Mesendoderm (in vitro differentiated cells): ENCODE measurements at regions not wholly inside any gene's neighbourhood (a gene's known extent, or its start where the extent isn't known, plus 50 kb on each side); places are given as distances from the start of the nearest gene placed in this dataset.
"Not testable (repeated sequence)": the region's sequence is repeated elsewhere in the genome, so short reads cannot be mapped to it uniquely, and the experiment has no call there.

Experiments used
- DNase-seq: peaks from one replicate; pipeline ENCODE4 v3.0.0; 2013
- H2AK5ac ChIP-seq: 2 replicates; pipeline ENCODE4 v1.6.1; 2013; ENCODE audit warnings: low read length, inconsistent platforms
- H2BK120ac ChIP-seq: 2 replicates; pipeline ENCODE4 v1.6.1; 2013; ENCODE audit warnings: low read depth, mild to moderate bottlenecking, low read length, moderate library complexity, mixed read lengths
- H2BK15ac ChIP-seq: replicated peaks from 2 replicates; pipeline ENCODE4 v1.6.1; 2013; ENCODE audit warnings: low read depth, mild to moderate bottlenecking, moderate library complexity
- H2BK5ac ChIP-seq: 2 replicates; pipeline ENCODE4 v1.6.1; 2013; ENCODE audit warnings: low read length, inconsistent platforms
- H3K18ac ChIP-seq: 2 replicates; pipeline ENCODE4 v1.6.1; 2013; ENCODE audit warnings: mild to moderate bottlenecking, low read length, mixed read lengths
- H3K23ac ChIP-seq: one replicate; pipeline ENCODE4 v1.6.1; 2013; ENCODE audit warnings: low read length
- H3K27ac ChIP-seq: 2 replicates; pipeline ENCODE4 v1.5.1; 2013; ENCODE audit warnings: low read depth, mild to moderate bottlenecking, inconsistent platforms, low read length, moderate library complexity
- H3K27me3 ChIP-seq: 2 replicates; pipeline ENCODE4 v1.6.1; 2013; ENCODE audit warnings: low read length, control low read depth, mild to moderate bottlenecking, inconsistent platforms; ENCODE audit not compliant: insufficient read depth, poor library complexity
- H3K36me3 ChIP-seq: 2 replicates; pipeline ENCODE4 v1.6.1; 2013; ENCODE audit warnings: low read length, inconsistent platforms; ENCODE audit not compliant: control insufficient read depth, insufficient read depth
- H3K4ac ChIP-seq: one replicate; pipeline ENCODE4 v1.6.1; 2013; ENCODE audit warnings: low read depth, mild to moderate bottlenecking, low read length, moderate library complexity
- H3K4me1 ChIP-seq: 2 replicates; pipeline ENCODE4 v1.6.1; 2013; ENCODE audit warnings: low read depth, low read length, inconsistent platforms; ENCODE audit not compliant: control insufficient read depth
- H3K4me2 ChIP-seq: 2 replicates; pipeline ENCODE4 v1.6.1; 2013; ENCODE audit warnings: low read length
- H3K4me3 ChIP-seq: 2 replicates; pipeline ENCODE4 v1.5.1; 2013; ENCODE audit warnings: mild to moderate bottlenecking, low read length
- H3K56ac ChIP-seq: one replicate; pipeline ENCODE4 v1.6.1; 2013; ENCODE audit warnings: low read length
- H3K79me1 ChIP-seq: 2 replicates; pipeline ENCODE4 v1.6.1; 2013; ENCODE audit warnings: low read length, inconsistent platforms
- H3K79me2 ChIP-seq: 2 replicates; pipeline ENCODE4 v1.6.1; 2013; ENCODE audit warnings: mild to moderate bottlenecking, low read length; ENCODE audit not compliant: control insufficient read depth, insufficient read depth
- H3K9ac ChIP-seq: 2 replicates; pipeline ENCODE4 v1.6.1; 2013; ENCODE audit warnings: low read length, inconsistent platforms
- H4K5ac ChIP-seq: one replicate; pipeline ENCODE4 v1.6.1; 2013; ENCODE audit warnings: low read length
- H4K8ac ChIP-seq: one replicate; pipeline ENCODE4 v1.6.1; 2013; ENCODE audit warnings: low read depth, mild to moderate bottlenecking, control low read depth, low read length, moderate library complexity
- WGBS: extraction: QIAGEN DNeasy Blood & Tissue Kit; methylation state at CpG from one replicate; pipeline ENCODE4 v1.1.7; 2013; ENCODE audit warnings: low lambda C conversion rate, missing lambda C conversion rate; ENCODE audit not compliant: insufficient coverage; ENCODE audit errors: extremely low coverage; 5-methylcytosine and 5-hydroxymethylcytosine counted together

- Histone ChIP-seq H3K79me1 (no peaks in the 10 kb centered on the region), H2BK5ac (no peak overlapping the region), H2BK15ac (no peak overlapping the region), H4K8ac (no peak overlapping the region), H3K36me3 (no peaks in the 10 kb centered on the region), H3K27ac (no peak overlapping the region), H4K5ac (no peak overlapping the region), H3K9ac (no peak overlapping the region), H3K56ac (no peak overlapping the region), H3K4me3 (no peak overlapping the region), H3K27me3 (no peaks in the 10 kb centered on the region), H2BK120ac (no peak overlapping the region), H3K4ac (no peak overlapping the region), H3K4me1 (no peaks in the 10 kb centered on the region), H3K4me2 (no peak overlapping the region), H2AK5ac (no peak overlapping the region), H3K23ac (no peak overlapping the region), H3K79me2 (no peaks in the 10 kb centered on the region), H3K18ac (no peak overlapping the region)
- DNase-seq: no peak
- no CpG with 5 or more reads among the region's 3 CpGs for WGBS
Measured at GRCh38 chr12:58326534-58326933, 385.2 kb downstream of the ATP23 start.

GRCh38 chr12:58336581-58337242 lies 395.3 kb downstream of the ATP23 start:
- H3K4me3 ChIP-seq, H3K36me3 ChIP-seq, H3K79me2 ChIP-seq, H3K18ac ChIP-seq, H3K79me1 ChIP-seq, H3K4me2 ChIP-seq, H2AK5ac ChIP-seq, H2BK15ac ChIP-seq, H3K9ac ChIP-seq, H4K8ac ChIP-seq, DNase-seq, H4K5ac ChIP-seq, H3K27ac ChIP-seq, H3K4me1 ChIP-seq, H2BK5ac ChIP-seq, H3K23ac ChIP-seq, H3K27me3 ChIP-seq, H2BK120ac ChIP-seq, H3K4ac ChIP-seq, H3K56ac ChIP-seq: not testable (repeated sequence)
- no CpG with 5 or more reads among the region's 5 CpGs for WGBS

- DNase-seq: not testable (repeated sequence)
- WGBS: no CpG with 5 or more reads among the region's 3 CpGs
Measured at GRCh38 chr12:58337539-58337938, 396.2 kb downstream of the ATP23 start.

GRCh38 chr12:58341791-58342190 lies 400.4 kb downstream of the ATP23 start:
- Histone ChIP-seq H3K27ac (no peak overlapping the region), H2BK120ac (no peak overlapping the region), H2BK5ac (no peak overlapping the region), H3K27me3 (no peaks in the 10 kb centered on the region), H4K8ac (no peak overlapping the region), H3K4me3 (no peak overlapping the region), H2BK15ac (no peak overlapping the region), H3K4ac (no peak overlapping the region), H3K79me2 (no peaks in the 10 kb centered on the region), H3K18ac (no peak overlapping the region), H3K23ac (no peak overlapping the region), H3K9ac (no peak overlapping the region), H3K4me1 (no peaks in the 10 kb centered on the region), H4K5ac (no peak overlapping the region), H3K36me3 (no peaks in the 10 kb centered on the region), H2AK5ac (no peak overlapping the region), H3K56ac (no peak overlapping the region), H3K79me1 (no peaks in the 10 kb centered on the region), H3K4me2 (no peak overlapping the region)
- no CpG with 5 or more reads among the region's 2 CpGs for WGBS
- DNase-seq: no peak

More at GRCh38 chr12:58337539-58337938, 396.2 kb downstream of the ATP23 start:
- not testable (repeated sequence) for H3K56ac ChIP-seq, H2BK120ac ChIP-seq, H4K8ac ChIP-seq, H3K9ac ChIP-seq, H3K36me3 ChIP-seq, H3K4me3 ChIP-seq, H3K4me1 ChIP-seq, H3K18ac ChIP-seq, H3K79me1 ChIP-seq, H3K27ac ChIP-seq, H3K4ac ChIP-seq, H3K4me2 ChIP-seq, H3K79me2 ChIP-seq, H4K5ac ChIP-seq, H2BK5ac ChIP-seq, H3K23ac ChIP-seq, H3K27me3 ChIP-seq, H2AK5ac ChIP-seq, H2BK15ac ChIP-seq

GRCh38 chr12:58342736-58343135 lies 401.4 kb downstream of the ATP23 start:
- H3K27ac ChIP-seq: no peak overlapping the region
- H3K79me1 ChIP-seq: no peaks in the 10 kb centered on the region
- DNase-seq: no peak
- WGBS: no CpG with 5 or more reads among the region's 3 CpGs
- no peak overlapping the region for H2BK5ac ChIP-seq
- no peak overlapping the region for H3K4me2 ChIP-seq
- H3K9ac ChIP-seq: no peak overlapping the region
- H3K27me3 ChIP-seq: no peaks in the 10 kb centered on the region
- H3K23ac ChIP-seq: no peak overlapping the region
- H4K5ac ChIP-seq: no peak overlapping the region
- no peaks in the 10 kb centered on the region for H3K4me1 ChIP-seq
- H3K18ac ChIP-seq: no peak overlapping the region
- H4K8ac ChIP-seq: no peak overlapping the region
- H3K4me3 ChIP-seq: no peak overlapping the region
- no peak overlapping the region for H2BK15ac ChIP-seq
- no peaks in the 10 kb centered on the region for H3K36me3 ChIP-seq
- no peak overlapping the region for H3K4ac ChIP-seq
- no peaks in the 10 kb centered on the region for H3K79me2 ChIP-seq
- H2BK120ac ChIP-seq: no peak overlapping the region
- H3K56ac ChIP-seq: no peak overlapping the region
- no peak overlapping the region for H2AK5ac ChIP-seq

- DNase-seq: peak; percentile 43
- Histone ChIP-seq H3K27me3 (no peaks in the 10 kb centered on the region), H4K5ac (no peak overlapping the region), H3K4me1 (no peaks in the 10 kb centered on the region), H2BK120ac (no peak overlapping the region), H2BK15ac (no peak overlapping the region), H2BK5ac (no peak overlapping the region), H3K36me3 (no peaks in the 10 kb centered on the region), H3K79me2 (no peaks in the 10 kb centered on the region), H3K4me2 (no peak overlapping the region), H3K4me3 (no peak overlapping the region), H3K79me1 (no peaks in the 10 kb centered on the region), H3K9ac (no peak overlapping the region), H4K8ac (no peak overlapping the region), H3K4ac (no peak overlapping the region), H3K56ac (no peak overlapping the region), H3K27ac (no peak overlapping the region), H2AK5ac (no peak overlapping the region), H3K23ac (no peak overlapping the region), H3K18ac (no peak overlapping the region)
- WGBS: no CpG with 5 or more reads among the region's 7 CpGs
Measured at GRCh38 chr12:58346032-58346632, 404.8 kb downstream of the ATP23 start.
